Loucy (cell line): ENCODE measurements at regions not wholly inside any gene's neighbourhood (a gene's known extent, or its start where the extent isn't known, plus 50 kb on each side); places are given as distances from the start of the nearest gene placed in this dataset.
A peak's percentile ranks its signal among the peaks of the same experiment; 100 is the strongest.

Source experiments
- H2AFZ ChIP-seq: fragments of 200-600 bp; sonication (generic); 2 replicates; pipeline ENCODE4 v1.6.0; 2016; ENCODE audit warnings: antibody characterized with exemption, mild to moderate bottlenecking, low read length, moderate library complexity
- H3F3A ChIP-seq: fragments of 200-600 bp; 2 replicates; pipeline ENCODE4 v1.6.0; 2016; ENCODE audit warnings: antibody characterized with exemption, low read depth, mild to moderate bottlenecking
- H3K27me3 ChIP-seq: fragments of 200-600 bp; sonication (generic); 2 replicates; pipeline ENCODE4 v1.6.1; 2014; ENCODE audit warnings: low read length, mild to moderate bottlenecking; ENCODE audit not compliant: insufficient read depth, poor library complexity, severe bottlenecking
- H3K36me3 ChIP-seq: fragments of 200-600 bp; sonication (generic); 2 replicates; pipeline ENCODE4 v1.6.1; 2016; ENCODE audit warnings: low read length; ENCODE audit not compliant: insufficient read depth
- H3K4me1 ChIP-seq: fragments of 200-600 bp; sonication (generic); 2 replicates; pipeline ENCODE4 v1.5.1; 2014; ENCODE audit warnings: low read length, mild to moderate bottlenecking; ENCODE audit not compliant: insufficient read depth, poor library complexity, severe bottlenecking
- H3K4me2 ChIP-seq: fragments of 200-600 bp; sonication (generic); 2 replicates; pipeline ENCODE4 v1.6.0; 2014; ENCODE audit warnings: antibody characterized with exemption, low read length, low read depth, mild to moderate bottlenecking; ENCODE audit not compliant: poor library complexity, severe bottlenecking
- H3K4me3 ChIP-seq: fragments of 200-600 bp; sonication (generic); 2 replicates; pipeline ENCODE4 v1.5.1; 2014; ENCODE audit warnings: low read length, mild to moderate bottlenecking, mixed read lengths; ENCODE audit not compliant: poor library complexity, severe bottlenecking
- H3K79me2 ChIP-seq: fragments of 200-600 bp; sonication (generic); 2 replicates; pipeline ENCODE4 v1.6.1; 2014; ENCODE audit warnings: low read length; ENCODE audit not compliant: insufficient read depth
- H3K9ac ChIP-seq: fragments of 200-600 bp; sonication (generic); 2 replicates; pipeline ENCODE4 v1.6.0; 2014; ENCODE audit warnings: mild to moderate bottlenecking, low read depth, low read length, moderate library complexity; ENCODE audit not compliant: poor library complexity, severe bottlenecking
- H3K9me2 ChIP-seq: fragments of 200-600 bp; sonication (generic); replicated peaks from 2 replicates; pipeline ENCODE4 v1.6.1; 2016; ENCODE audit warnings: low read depth, low read length, mixed read lengths
- H3K9me3 ChIP-seq: fragments of 200-600 bp; sonication (generic); 2 replicates; pipeline ENCODE4 v1.6.1; 2014; ENCODE audit warnings: mild to moderate bottlenecking, antibody characterized with exemption, low read length, low read depth; ENCODE audit not compliant: insufficient read depth
- H4K20me1 ChIP-seq: fragments of 200-600 bp; sonication (generic); 2 replicates; pipeline ENCODE4 v1.6.0; 2014; ENCODE audit warnings: antibody characterized with exemption, low read length, mild to moderate bottlenecking; ENCODE audit not compliant: insufficient read depth, poor library complexity, severe bottlenecking
- EZH2phosphoT487 ChIP-seq: fragments of 200-600 bp; IDR thresholded peaks from 2 replicates; pipeline ENCODE4 v1.6.1; 2018; ENCODE audit warnings: antibody characterized with exemption, mild to moderate bottlenecking, moderate library complexity, borderline replicate concordance
- TF ChIP-seq, protein P1 (sequence below): fragments of 200-600 bp; sonication (generic); conservative IDR thresholded peaks from 2 replicates; pipeline ENCODE4 v1.5.1; 2014; ENCODE audit warnings: mild to moderate bottlenecking, antibody characterized with exemption, low read length

DNA sequence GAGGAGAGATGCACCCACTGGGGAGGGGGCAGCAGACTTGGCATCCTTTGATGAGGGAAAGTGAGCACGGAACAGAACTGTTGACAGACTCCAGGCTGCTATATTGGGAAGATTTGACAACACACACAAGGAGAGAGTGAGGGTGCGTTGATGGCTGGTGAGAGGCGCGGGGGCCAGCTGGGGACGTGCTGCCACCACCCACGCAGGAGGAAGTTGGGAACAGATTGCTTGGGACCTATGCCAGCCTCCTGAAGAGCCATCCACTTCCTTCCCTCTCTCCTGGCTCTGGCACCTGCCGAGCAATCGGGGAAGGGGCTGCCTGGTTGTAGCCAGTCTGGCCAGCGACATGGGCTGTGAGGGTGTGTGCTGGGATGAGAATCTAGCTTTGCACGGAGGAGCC lies 223.7 kb upstream of the CSF3R start:
- H3K27me3 ChIP-seq: no peaks in the 10 kb centered on the region
- no peaks in the 10 kb centered on the region for H3F3A ChIP-seq
- H2AFZ ChIP-seq: no peak overlapping the region
- TF ChIP-seq, protein P1, sequence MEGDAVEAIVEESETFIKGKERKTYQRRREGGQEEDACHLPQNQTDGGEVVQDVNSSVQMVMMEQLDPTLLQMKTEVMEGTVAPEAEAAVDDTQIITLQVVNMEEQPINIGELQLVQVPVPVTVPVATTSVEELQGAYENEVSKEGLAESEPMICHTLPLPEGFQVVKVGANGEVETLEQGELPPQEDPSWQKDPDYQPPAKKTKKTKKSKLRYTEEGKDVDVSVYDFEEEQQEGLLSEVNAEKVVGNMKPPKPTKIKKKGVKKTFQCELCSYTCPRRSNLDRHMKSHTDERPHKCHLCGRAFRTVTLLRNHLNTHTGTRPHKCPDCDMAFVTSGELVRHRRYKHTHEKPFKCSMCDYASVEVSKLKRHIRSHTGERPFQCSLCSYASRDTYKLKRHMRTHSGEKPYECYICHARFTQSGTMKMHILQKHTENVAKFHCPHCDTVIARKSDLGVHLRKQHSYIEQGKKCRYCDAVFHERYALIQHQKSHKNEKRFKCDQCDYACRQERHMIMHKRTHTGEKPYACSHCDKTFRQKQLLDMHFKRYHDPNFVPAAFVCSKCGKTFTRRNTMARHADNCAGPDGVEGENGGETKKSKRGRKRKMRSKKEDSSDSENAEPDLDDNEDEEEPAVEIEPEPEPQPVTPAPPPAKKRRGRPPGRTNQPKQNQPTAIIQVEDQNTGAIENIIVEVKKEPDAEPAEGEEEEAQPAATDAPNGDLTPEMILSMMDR: no peak
- no peak for TF ChIP-seq EZH2phosphoT487
- no peaks in the 10 kb centered on the region for H3K79me2 ChIP-seq
- H3K4me1 ChIP-seq: peaks cover 4% of the 10 kb centered on the region
- no peaks in the 10 kb centered on the region for H3K9me2 ChIP-seq
- H3K4me2 ChIP-seq: no peak overlapping the region
- H3K9me3 ChIP-seq: no peaks in the 10 kb centered on the region
- H3K36me3 ChIP-seq: no peaks in the 10 kb centered on the region
- no peaks in the 10 kb centered on the region for H4K20me1 ChIP-seq
- no peak overlapping the region for H3K9ac ChIP-seq
- H3K4me3 ChIP-seq: no peak overlapping the region

DNA sequence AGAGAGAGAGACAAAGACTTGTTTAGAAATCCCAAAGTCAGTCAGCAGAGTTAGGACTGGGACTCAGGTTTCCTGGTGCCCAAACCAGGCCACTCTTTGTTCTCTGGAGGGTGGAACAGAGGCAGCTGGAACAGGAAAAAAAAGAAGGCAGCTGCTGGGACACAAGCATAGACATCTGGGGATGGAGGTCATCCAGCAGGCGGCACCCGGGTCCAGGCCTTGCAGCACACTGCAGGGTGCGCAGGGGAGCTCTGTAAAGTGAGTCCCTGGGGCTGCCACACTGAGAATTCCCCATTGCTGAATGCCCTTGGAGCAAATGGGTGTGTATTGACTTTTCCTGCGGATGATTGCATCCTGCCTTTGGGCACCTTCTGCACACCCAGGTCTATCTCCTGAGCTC lies 222.9 kb upstream of the CSF3R start:
- Histone ChIP-seq H3F3A (no peaks in the 10 kb centered on the region), H3K4me3 (no peak overlapping the region), H3K9me3 (no peaks in the 10 kb centered on the region), H3K9me2 (no peaks in the 10 kb centered on the region), H2AFZ (no peak overlapping the region), H3K79me2 (no peaks in the 10 kb centered on the region), H3K9ac (no peak overlapping the region), H3K4me2 (no peak overlapping the region), H3K4me1 (peaks cover 4% of the 10 kb centered on the region), H3K36me3 (no peaks in the 10 kb centered on the region), H3K27me3 (no peaks in the 10 kb centered on the region), H4K20me1 (no peaks in the 10 kb centered on the region)
- TF ChIP-seq, protein P1: no peak
- no peak for TF ChIP-seq EZH2phosphoT487

DNA sequence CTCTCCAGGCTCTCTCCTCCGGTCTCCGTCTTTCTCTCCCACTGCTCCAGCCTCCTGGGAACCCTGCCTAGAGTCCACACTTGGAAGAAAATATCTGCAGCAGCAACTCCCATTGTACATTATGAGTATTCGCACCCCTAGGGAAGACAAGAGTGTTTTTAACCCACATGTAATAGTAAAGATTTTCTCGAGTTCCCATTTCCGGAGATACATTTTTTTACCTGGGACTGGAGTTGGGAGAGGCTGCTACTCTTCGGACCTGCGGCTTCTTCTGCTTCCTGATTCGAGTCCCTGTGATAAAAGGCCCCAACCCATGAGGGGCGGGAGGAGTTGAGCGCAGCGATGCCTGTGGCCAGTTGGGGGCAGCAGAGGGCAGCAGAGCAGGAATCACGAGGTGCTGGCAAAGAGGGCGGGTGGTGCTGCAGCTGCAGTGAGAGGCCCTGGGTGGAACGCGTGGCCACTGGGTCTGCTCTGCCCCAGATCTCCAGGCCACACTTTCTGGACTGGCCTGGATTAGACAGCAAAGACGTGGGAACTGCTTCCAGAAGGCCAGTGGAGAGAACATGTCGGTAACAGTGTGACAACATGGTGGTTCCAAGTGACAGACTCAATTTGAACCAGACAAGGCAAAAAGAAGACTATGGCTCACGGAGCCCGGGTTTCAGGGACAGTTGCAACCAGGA lies 221.0 kb upstream of the CSF3R start:
- Histone ChIP-seq H2AFZ (peak overlapping the region; percentile 65), H3F3A (no peaks in the 10 kb centered on the region), H3K4me3 (peak overlapping the region; percentile 22), H3K9me2 (no peaks in the 10 kb centered on the region), H3K4me2 (peak overlapping the region; percentile 39), H3K4me1 (peaks cover 4% of the 10 kb centered on the region), H3K36me3 (no peaks in the 10 kb centered on the region), H4K20me1 (no peaks in the 10 kb centered on the region), H3K27me3 (no peaks in the 10 kb centered on the region), H3K79me2 (no peaks in the 10 kb centered on the region), H3K9ac (peak overlapping the region; percentile 29), H3K9me3 (no peaks in the 10 kb centered on the region)
- TF ChIP-seq, protein P1: peak; percentile 93
- no peak for TF ChIP-seq EZH2phosphoT487
